Breast epithelium (tissue), 4 donors: ENCODE measurements at regions not wholly inside any gene's neighbourhood (a gene's known extent, or its start where the extent isn't known, plus 50 kb on each side); places are given as distances from the start of the nearest gene placed in this dataset.
"Not testable (repeated sequence)": the region's sequence is repeated elsewhere in the genome, so short reads cannot be mapped to it uniquely, and the experiment has no call there.

Experiments used
- DNase-seq, 2 donors: peaks; one replicate each; pipeline ENCODE4 v3.0.0-alpha.2; 2019; ENCODE audit warnings: low spot score in 2 of 2
- H3K27ac ChIP-seq, 2 donors: fragments of 200-600 bp; sonication (generic) in 1 of 2; one replicate each; pipeline ENCODE4 v1.5.1; 2016 to 2019; ENCODE audit warnings: mild to moderate bottlenecking in 1 of 2
- H3K27me3 ChIP-seq, 2 donors: fragments of 200-600 bp; sonication (generic) in 1 of 2; one replicate each; pipeline versions ENCODE4 v1.5.1 to v1.6.0; 2017 to 2019; ENCODE audit warnings: control low read depth in 1 of 2, mild to moderate bottlenecking in 1 of 2
- H3K36me3 ChIP-seq: fragments of 200-600 bp; one replicate; pipeline ENCODE4 v1.5.1; 2019
- H3K4me1 ChIP-seq, 2 donors: fragments of 200-600 bp; sonication (generic); one replicate each; pipeline ENCODE4 v1.5.1; 2016 to 2019; ENCODE audit warnings: control low read depth in 1 of 2
- H3K4me3 ChIP-seq, 3 donors: fragments of 200-600 bp; sonication (generic); 1 replicate in 2 of 3; 2 replicates in 1 of 3; pipeline ENCODE4 v1.5.1; 2016 to 2019; ENCODE audit warnings: mild to moderate bottlenecking in 3 of 3, moderate library complexity in 2 of 3
- H3K9me3 ChIP-seq, 2 donors: fragments of 200-600 bp; sonication (generic) in 1 of 2; one replicate each; pipeline ENCODE4 v1.5.1; 2016 to 2019; ENCODE audit warnings: control low read depth in 1 of 2
- CTCF ChIP-seq, 3 donors: fragments of 450-650 bp; IDR thresholded peaks; one replicate each; pipeline ENCODE4 v1.5.1; 2016 to 2017; ENCODE audit warnings: antibody characterized with exemption in 3 of 3, mild to moderate bottlenecking in 3 of 3, moderate library complexity in 3 of 3
- POLR2A ChIP-seq: fragments of 450-650 bp; IDR thresholded peaks from one replicate; pipeline ENCODE4 v1.6.1; 2016; ENCODE audit warnings: antibody characterized with exemption, mild to moderate bottlenecking, moderate library complexity
- POLR2AphosphoS5 ChIP-seq, 3 donors: sonication (generic); formaldehyde crosslinking; IDR thresholded peaks; one replicate each; pipeline ENCODE4 v1.6.1; 2017; ENCODE audit warnings: antibody characterized with exemption in 3 of 3
- intact Hi-C: fragments of 100-400 bp; cut with DNase I; formaldehyde crosslinking; loops from one replicate; pipeline ENCODE4 v1.15.1; 2023; ENCODE audit warnings: low total_unique reads

GRCh38 chr4:16417198-16417597 lies 190.9 kb upstream of the TAPT1 start:
- Histone ChIP-seq H3K4me1 (no peaks in the 10 kb centered on the region), H3K27me3 (no peaks in the 10 kb centered on the region), H3K4me3 (no peak overlapping the region), H3K36me3 (no peaks in the 10 kb centered on the region), H3K9me3 (peaks cover 0 to 19% of the 10 kb centered on the region in 2 donors), H3K27ac (no peak overlapping the region)
- TF ChIP-seq POLR2A (no peak), POLR2AphosphoS5 (IDR thresholded peaks at IDR 0.05) (no peak), CTCF (IDR thresholded peaks at IDR 0.05) (no peak)
- intact Hi-C loops = no loop called here
- DNase-seq = no peak

- Histone ChIP-seq H3K36me3 (no peaks in the 10 kb centered on the region), H3K4me3 (no peak overlapping the region), H3K27ac (no peak overlapping the region), H3K4me1 (no peaks in the 10 kb centered on the region), H3K9me3 (peaks cover 0 to 19% of the 10 kb centered on the region in 2 donors), H3K27me3 (no peaks in the 10 kb centered on the region)
- intact Hi-C loops = no loop called here
- no peak for DNase-seq
- no peak for TF ChIP-seq POLR2A
Observed at GRCh38 chr4:16416601-16417000, 190.3 kb upstream of the TAPT1 start.

GRCh38 chr4:16415751-16416150 lies 189.5 kb upstream of the TAPT1 start:
- DNase-seq = no peak
- intact Hi-C loops = no loop called here

GRCh38 chr4:16413814-16414555 lies 187.7 kb upstream of the TAPT1 start:
- Histone ChIP-seq H3K4me1 (no peaks in the 10 kb centered on the region), H3K27ac (no peak overlapping the region), H3K27me3 (no peaks in the 10 kb centered on the region), H3K4me3 (no peak overlapping the region), H3K9me3 (peaks cover 0 to under 1% of the 10 kb centered on the region in 2 donors), H3K36me3 (no peaks in the 10 kb centered on the region)
- no peak for DNase-seq
- no peak for TF ChIP-seq POLR2A
- intact Hi-C loops = no loop called here

More at GRCh38 chr4:16415751-16416150, 189.5 kb upstream of the TAPT1 start:
- TF ChIP-seq POLR2A (no peak), CTCF (IDR thresholded peaks at IDR 0.05) (no peak), POLR2AphosphoS5 (IDR thresholded peaks at IDR 0.05) (no peak)
- Histone ChIP-seq H3K9me3 (peaks cover 0 to 19% of the 10 kb centered on the region in 2 donors), H3K4me3 (no peak overlapping the region), H3K4me1 (no peaks in the 10 kb centered on the region), H3K27ac (no peak overlapping the region), H3K36me3 (no peaks in the 10 kb centered on the region), H3K27me3 (no peaks in the 10 kb centered on the region)

- TF ChIP-seq CTCF (IDR thresholded peaks at IDR 0.05) (no peak), POLR2AphosphoS5 (IDR thresholded peaks at IDR 0.05) (no peak), POLR2A (no peak)
- Histone ChIP-seq H3K27me3 (no peaks in the 10 kb centered on the region), H3K4me3 (no peak overlapping the region), H3K36me3 (no peaks in the 10 kb centered on the region), H3K27ac (no peak overlapping the region), H3K4me1 (no peaks in the 10 kb centered on the region), H3K9me3 (no peaks in the 10 kb centered on the region)
- DNase-seq = no peak
- intact Hi-C loops = no loop called here
Observed at GRCh38 chr4:16411501-16412085, 185.3 kb upstream of the TAPT1 start.

- H3K27me3 ChIP-seq, intact Hi-C loops: not testable (repeated sequence)
Observed at GRCh38 chr4:16393216-16393615, 166.9 kb upstream of the TAPT1 start.

More at GRCh38 chr4:16393216-16393615, 166.9 kb upstream of the TAPT1 start:
- not testable (repeated sequence) for H3K4me1 ChIP-seq, H3K36me3 ChIP-seq, DNase-seq, H3K9me3 ChIP-seq, H3K4me3 ChIP-seq, H3K27ac ChIP-seq
